HL-60 (cell line): ENCODE measurements at regions not wholly inside any gene's neighbourhood (a gene's known extent, or its start where the extent isn't known, plus 50 kb on each side); places are given as distances from the start of the nearest gene placed in this dataset.

Experiments used
- GABPA ChIP-seq: IDR thresholded peaks from 2 replicates; pipeline ENCODE4 v1.6.1; 2012; ENCODE audit warnings: low read depth
- POLR2AphosphoS5 ChIP-seq: IDR thresholded peaks from 2 replicates; pipeline ENCODE4 v1.6.1; 2012; ENCODE audit warnings: low read depth
- SPI1 ChIP-seq: IDR thresholded peaks from 2 replicates; pipeline ENCODE4 v1.6.1; 2012; ENCODE audit warnings: low read depth, mild to moderate bottlenecking, borderline replicate concordance
- TF ChIP-seq, protein P1 (sequence below): IDR thresholded peaks from one replicate; pipeline ENCODE4 v1.5.1; 2011; ENCODE audit warnings: low read length, control low read depth, inconsistent platforms; ENCODE audit not compliant: insufficient read depth
- TF ChIP-seq, protein P2 (sequence below): IDR thresholded peaks from 2 replicates; pipeline ENCODE4 v1.6.1; 2012; ENCODE audit warnings: low read depth; ENCODE audit not compliant: insufficient replicate concordance

DNA sequence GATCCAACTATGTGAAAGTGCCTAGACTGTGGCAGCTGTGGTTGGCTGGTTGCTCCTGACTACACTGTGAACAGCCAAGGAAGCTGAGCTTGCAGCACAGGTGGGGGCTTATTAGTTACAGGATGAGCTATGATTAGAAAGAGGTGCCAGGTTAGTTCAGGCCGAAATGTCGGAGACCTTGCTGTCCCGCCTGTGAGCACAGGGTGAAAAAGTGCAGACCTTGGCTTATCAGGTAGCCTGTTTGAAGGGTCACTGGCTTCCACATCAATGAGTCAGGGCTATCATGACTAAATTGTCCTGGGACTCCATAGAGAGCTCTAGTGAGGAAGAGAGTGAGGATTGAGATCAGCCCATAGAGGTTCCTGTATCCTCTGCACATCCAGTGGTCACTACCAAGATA is 114.3 kb upstream of the PLPPR1 start:
- TF ChIP-seq, protein P1, sequence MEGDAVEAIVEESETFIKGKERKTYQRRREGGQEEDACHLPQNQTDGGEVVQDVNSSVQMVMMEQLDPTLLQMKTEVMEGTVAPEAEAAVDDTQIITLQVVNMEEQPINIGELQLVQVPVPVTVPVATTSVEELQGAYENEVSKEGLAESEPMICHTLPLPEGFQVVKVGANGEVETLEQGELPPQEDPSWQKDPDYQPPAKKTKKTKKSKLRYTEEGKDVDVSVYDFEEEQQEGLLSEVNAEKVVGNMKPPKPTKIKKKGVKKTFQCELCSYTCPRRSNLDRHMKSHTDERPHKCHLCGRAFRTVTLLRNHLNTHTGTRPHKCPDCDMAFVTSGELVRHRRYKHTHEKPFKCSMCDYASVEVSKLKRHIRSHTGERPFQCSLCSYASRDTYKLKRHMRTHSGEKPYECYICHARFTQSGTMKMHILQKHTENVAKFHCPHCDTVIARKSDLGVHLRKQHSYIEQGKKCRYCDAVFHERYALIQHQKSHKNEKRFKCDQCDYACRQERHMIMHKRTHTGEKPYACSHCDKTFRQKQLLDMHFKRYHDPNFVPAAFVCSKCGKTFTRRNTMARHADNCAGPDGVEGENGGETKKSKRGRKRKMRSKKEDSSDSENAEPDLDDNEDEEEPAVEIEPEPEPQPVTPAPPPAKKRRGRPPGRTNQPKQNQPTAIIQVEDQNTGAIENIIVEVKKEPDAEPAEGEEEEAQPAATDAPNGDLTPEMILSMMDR = no peak
- TF ChIP-seq POLR2AphosphoS5 (no peak), GABPA (no peak), SPI1 (no peak)
- TF ChIP-seq, protein P2, sequence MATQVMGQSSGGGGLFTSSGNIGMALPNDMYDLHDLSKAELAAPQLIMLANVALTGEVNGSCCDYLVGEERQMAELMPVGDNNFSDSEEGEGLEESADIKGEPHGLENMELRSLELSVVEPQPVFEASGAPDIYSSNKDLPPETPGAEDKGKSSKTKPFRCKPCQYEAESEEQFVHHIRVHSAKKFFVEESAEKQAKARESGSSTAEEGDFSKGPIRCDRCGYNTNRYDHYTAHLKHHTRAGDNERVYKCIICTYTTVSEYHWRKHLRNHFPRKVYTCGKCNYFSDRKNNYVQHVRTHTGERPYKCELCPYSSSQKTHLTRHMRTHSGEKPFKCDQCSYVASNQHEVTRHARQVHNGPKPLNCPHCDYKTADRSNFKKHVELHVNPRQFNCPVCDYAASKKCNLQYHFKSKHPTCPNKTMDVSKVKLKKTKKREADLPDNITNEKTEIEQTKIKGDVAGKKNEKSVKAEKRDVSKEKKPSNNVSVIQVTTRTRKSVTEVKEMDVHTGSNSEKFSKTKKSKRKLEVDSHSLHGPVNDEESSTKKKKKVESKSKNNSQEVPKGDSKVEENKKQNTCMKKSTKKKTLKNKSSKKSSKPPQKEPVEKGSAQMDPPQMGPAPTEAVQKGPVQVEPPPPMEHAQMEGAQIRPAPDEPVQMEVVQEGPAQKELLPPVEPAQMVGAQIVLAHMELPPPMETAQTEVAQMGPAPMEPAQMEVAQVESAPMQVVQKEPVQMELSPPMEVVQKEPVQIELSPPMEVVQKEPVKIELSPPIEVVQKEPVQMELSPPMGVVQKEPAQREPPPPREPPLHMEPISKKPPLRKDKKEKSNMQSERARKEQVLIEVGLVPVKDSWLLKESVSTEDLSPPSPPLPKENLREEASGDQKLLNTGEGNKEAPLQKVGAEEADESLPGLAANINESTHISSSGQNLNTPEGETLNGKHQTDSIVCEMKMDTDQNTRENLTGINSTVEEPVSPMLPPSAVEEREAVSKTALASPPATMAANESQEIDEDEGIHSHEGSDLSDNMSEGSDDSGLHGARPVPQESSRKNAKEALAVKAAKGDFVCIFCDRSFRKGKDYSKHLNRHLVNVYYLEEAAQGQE = no peak
